GM21619 (cell line): ENCODE measurements at regions not wholly inside any gene's neighbourhood (a gene's known extent, or its start where the extent isn't known, plus 50 kb on each side); places are given as distances from the start of the nearest gene placed in this dataset.

Source experiments
- ATAC-seq: cut with Tn5 transposase; IDR thresholded peaks from one replicate; pipeline ENCODE4 v1.9.1; 2021; ENCODE audit not compliant: unreplicated experiment

GRCh38 chr15:39167164-39168058 is 413.5 kb upstream of the THBS1 start:
- ATAC-seq = no peak

GRCh38 chr15:39171944-39172368 is 408.9 kb upstream of the THBS1 start:
- no peak for ATAC-seq

GRCh38 chr15:39172380-39173281 is 408.2 kb upstream of the THBS1 start:
- ATAC-seq = no peak

GRCh38 chr15:39173426-39173825 is 407.5 kb upstream of the THBS1 start:
- no peak for ATAC-seq

GRCh38 chr15:39174332-39174731 is 406.5 kb upstream of the THBS1 start:
- no peak for ATAC-seq

- ATAC-seq = no peak
Observed at GRCh38 chr15:39176030-39176429, 404.8 kb upstream of the THBS1 start.

GRCh38 chr15:39177561-39177960 is 403.3 kb upstream of the THBS1 start:
- no peak for ATAC-seq

- no peak for ATAC-seq
Observed at GRCh38 chr15:39180030-39180429, 400.8 kb upstream of the THBS1 start.

GRCh38 chr15:39180483-39180933 is 400.4 kb upstream of the THBS1 start:
- no peak for ATAC-seq

- no peak for ATAC-seq
Observed at GRCh38 chr15:39181056-39181747, 399.7 kb upstream of the THBS1 start.

GRCh38 chr15:39181940-39182339 is 398.9 kb upstream of the THBS1 start:
- no peak for ATAC-seq

- ATAC-seq = no peak
Observed at GRCh38 chr15:39183164-39183881, 397.6 kb upstream of the THBS1 start.

GRCh38 chr15:39184701-39185390 is 396.0 kb upstream of the THBS1 start:
- ATAC-seq = no peak

- ATAC-seq = no peak
Observed at GRCh38 chr15:39188314-39188713, 392.6 kb upstream of the THBS1 start.

GRCh38 chr15:39188930-39189329 is 391.9 kb upstream of the THBS1 start:
- ATAC-seq = no peak

GRCh38 chr15:39191871-39192291 is 389.0 kb upstream of the THBS1 start:
- no peak for ATAC-seq

- no peak for ATAC-seq
Observed at GRCh38 chr15:39192351-39192750, 388.5 kb upstream of the THBS1 start.

- no peak for ATAC-seq
Observed at GRCh38 chr15:39192979-39193560, 387.8 kb upstream of the THBS1 start.

GRCh38 chr15:39193611-39194010 is 387.3 kb upstream of the THBS1 start:
- ATAC-seq = no peak
